ENCODE measurements at regions not wholly inside any gene's neighbourhood (a gene's known extent, or its start where the extent isn't known, plus 50 kb on each side); places are given as distances from the start of the nearest gene placed in this dataset.

- Histone ChIP-seq H3K9me3 (replicated peaks; ENCODE audit: control insufficient read depth, insufficient read depth, low read length) (peaks cover 1% of the 10 kb centered on the region), H3K79me2 (ENCODE audit: control insufficient read depth, insufficient read depth, low read length) (no peaks in the 10 kb centered on the region), H3K9ac (replicated peaks; ENCODE audit: extremely low read depth, insufficient read depth, low read length) (no peak overlapping the region), H2AFZ (ENCODE audit: low read depth, low read length) (no peak overlapping the region), H3K27ac (ENCODE audit: insufficient read depth, low read depth, low read length) (no peak overlapping the region), H3K4me2 (ENCODE audit: insufficient read depth, low read length) (no peak overlapping the region), H4K20me1 (replicated peaks; ENCODE audit: control insufficient read depth, extremely low read depth, insufficient read depth, low read length) (no peaks in the 10 kb centered on the region), H3K4me3 (replicated peaks in 1 of 3; ENCODE audit: insufficient read depth in 1 of 3, low read depth in 1 of 3, low read length in 3 of 3) (no peak overlapping the region), H3K4me1 (ENCODE audit: control insufficient read depth, extremely low read depth, insufficient read depth, low read length) (no peaks in the 10 kb centered on the region), H3K36me3 (ENCODE audit: control insufficient read depth in 2 of 2, extremely low read depth in 1 of 2, insufficient read depth in 2 of 2, low read length in 2 of 2) (no peaks in the 10 kb centered on the region), H3K9me1 (replicated peaks; ENCODE audit: control insufficient read depth, extremely low read depth, insufficient read depth, low read length) (no peaks in the 10 kb centered on the region), H3K27me3 (ENCODE audit: control insufficient read depth in 2 of 2, insufficient read depth in 2 of 2, low read length in 2 of 2) (no peaks in the 10 kb centered on the region)
- intact Hi-C loops (cut with micrococcal nuclease) (no loop called here), dilution Hi-C loops (cut with MboI; ENCODE audit: extremely low pct_ligation_motif_present, low sequenced_read_pairs) (no loop called here)
- DNase-seq (ENCODE audit: low read depth, low spot score) (peak; percentile 6), FAIRE-seq (no peak)
- BruUV-seq (replicated peaks) = no TSS peak
- TF ChIP-seq MYC (IDR thresholded peaks at IDR 0.05; ENCODE audit: low read depth, low read length) (no peak), CTCF (IDR thresholded peaks at IDR 0.05; ENCODE audit: extremely low read depth in 1 of 2, insufficient read depth in 1 of 2, low read depth in 1 of 2, low read length in 2 of 2) (no peak), POLR2A (IDR thresholded peaks at IDR 0.05; ENCODE audit: low read depth, low read length) (no peak), FOS (IDR thresholded peaks at IDR 0.05; ENCODE audit: borderline replicate concordance, insufficient read depth, low read length) (no peak), JUN (IDR thresholded peaks at IDR 0.05; ENCODE audit: borderline replicate concordance, insufficient read depth, insufficient read length, low read depth) (no peak), EZH2 (IDR thresholded peaks at IDR 0.05; ENCODE audit: borderline replicate concordance, low read depth, low read length, severe bottlenecking) (no peak), MAX (IDR thresholded peaks at IDR 0.05; ENCODE audit: insufficient read depth, insufficient read length) (no peak), POLR2AphosphoS5 (IDR thresholded peaks at IDR 0.05; ENCODE audit: insufficient read depth, low read depth, low read length) (no peak)
- ChIA-PET CTCF (no interaction called here), POLR2A (no interaction called here)
Observed at GRCh38 chr5:50922942-50923767, 256.7 kb downstream of the PARP8 start.

Data from endothelial cell of umbilical vein (primary cell).